HEK293 (cell line): ENCODE measurements at regions not wholly inside any gene's neighbourhood (a gene's known extent, or its start where the extent isn't known, plus 50 kb on each side); places are given as distances from the start of the nearest gene placed in this dataset.

Source experiments
- GLI2 ChIP-seq: fragments of 450-650 bp; formaldehyde crosslinking; IDR thresholded peaks from 2 replicates; pipeline ENCODE4; 2017; ENCODE audit warnings: missing biosample characterization, missing genetic modification characterization, low read depth, borderline replicate concordance
- KLF16 ChIP-seq: fragments of 450-650 bp; formaldehyde crosslinking; IDR thresholded peaks from 2 replicates; pipeline ENCODE4 v1.5.1; 2017; ENCODE audit warnings: missing biosample characterization, missing genetic modification characterization
- TSHZ1 ChIP-seq: fragments of 450-650 bp; formaldehyde crosslinking; IDR thresholded peaks from 2 replicates; pipeline ENCODE4 v1.5.1; 2016; ENCODE audit warnings: missing biosample characterization, missing genetic modification characterization, borderline replicate concordance
- ZBTB1 ChIP-seq: fragments of 450-650 bp; formaldehyde crosslinking; IDR thresholded peaks from 2 replicates; pipeline ENCODE4 v1.5.1; 2016; ENCODE audit warnings: missing biosample characterization, missing genetic modification characterization
- ZBTB48 ChIP-seq: fragments of 450-650 bp; formaldehyde crosslinking; IDR thresholded peaks from 2 replicates; pipeline ENCODE4 v1.5.1; 2016; ENCODE audit warnings: missing biosample characterization, missing genetic modification characterization
- ZBTB49 ChIP-seq: fragments of 450-650 bp; formaldehyde crosslinking; IDR thresholded peaks from 2 replicates; pipeline ENCODE4 v1.5.1; 2016; ENCODE audit warnings: missing biosample characterization, missing genetic modification characterization, low read depth
- ZFP69B ChIP-seq: fragments of 450-650 bp; formaldehyde crosslinking; IDR thresholded peaks from 2 replicates; pipeline ENCODE4 v1.5.1; 2016; ENCODE audit warnings: missing biosample characterization, missing genetic modification characterization
- ZNF114 ChIP-seq: fragments of 450-650 bp; formaldehyde crosslinking; IDR thresholded peaks from 2 replicates; pipeline ENCODE4 v1.5.0; 2017; ENCODE audit warnings: missing biosample characterization, missing genetic modification characterization
- ZNF133 ChIP-seq: fragments of 450-650 bp; formaldehyde crosslinking; IDR thresholded peaks from 2 replicates; pipeline ENCODE4 v1.5.1; 2016; ENCODE audit warnings: missing biosample characterization, missing genetic modification characterization
- ZNF146 ChIP-seq: fragments of 450-650 bp; formaldehyde crosslinking; IDR thresholded peaks from 2 replicates; pipeline ENCODE4 v1.5.1; 2016; ENCODE audit warnings: missing biosample characterization, missing genetic modification characterization
- ZNF169 ChIP-seq: fragments of 450-650 bp; formaldehyde crosslinking; IDR thresholded peaks from 2 replicates; pipeline ENCODE4 v1.5.1; 2016; ENCODE audit warnings: missing biosample characterization, missing genetic modification characterization
- ZNF175 ChIP-seq: fragments of 450-650 bp; formaldehyde crosslinking; IDR thresholded peaks from 2 replicates; pipeline ENCODE4 v1.5.1; 2016; ENCODE audit warnings: missing biosample characterization, missing genetic modification characterization
- ZNF2 ChIP-seq: fragments of 450-650 bp; formaldehyde crosslinking; IDR thresholded peaks from 2 replicates; pipeline ENCODE4 v1.5.1; 2016; ENCODE audit warnings: missing biosample characterization, missing genetic modification characterization
- ZNF223 ChIP-seq: fragments of 450-650 bp; formaldehyde crosslinking; IDR thresholded peaks from 2 replicates; pipeline ENCODE4 v1.5.1; 2016; ENCODE audit warnings: missing biosample characterization, missing genetic modification characterization
- ZNF248 ChIP-seq: fragments of 450-650 bp; formaldehyde crosslinking; IDR thresholded peaks from 2 replicates; pipeline ENCODE4 v1.5.1; 2017; ENCODE audit warnings: missing biosample characterization, missing genetic modification characterization
- ZNF280C ChIP-seq: fragments of 450-650 bp; formaldehyde crosslinking; IDR thresholded peaks from 2 replicates; pipeline ENCODE4 v1.5.1; 2016; ENCODE audit warnings: missing biosample characterization, missing genetic modification characterization
- ZNF350 ChIP-seq: fragments of 450-650 bp; formaldehyde crosslinking; IDR thresholded peaks from 2 replicates; pipeline ENCODE4 v1.5.0; 2017; ENCODE audit warnings: missing biosample characterization, mild to moderate bottlenecking, missing genetic modification characterization
- ZNF398 ChIP-seq: fragments of 450-650 bp; formaldehyde crosslinking; IDR thresholded peaks from 2 replicates; pipeline ENCODE4 v1.5.1; 2017; ENCODE audit warnings: missing biosample characterization, missing genetic modification characterization
- ZNF404 ChIP-seq: fragments of 450-650 bp; formaldehyde crosslinking; IDR thresholded peaks from 2 replicates; pipeline ENCODE4 v1.5.1; 2017; ENCODE audit warnings: missing biosample characterization, missing genetic modification characterization
- ZNF423 ChIP-seq: fragments of 450-650 bp; formaldehyde crosslinking; IDR thresholded peaks from 2 replicates; pipeline ENCODE4 v1.5.1; 2016; ENCODE audit warnings: missing biosample characterization, missing genetic modification characterization
- ZNF48 ChIP-seq: fragments of 450-650 bp; formaldehyde crosslinking; IDR thresholded peaks from 2 replicates; pipeline ENCODE4 v1.5.1; 2016; ENCODE audit warnings: missing biosample characterization, missing genetic modification characterization
- ZNF596 ChIP-seq: fragments of 450-650 bp; IDR thresholded peaks from 2 replicates; pipeline ENCODE4 v1.5.0; 2018; ENCODE audit warnings: missing biosample characterization, mild to moderate bottlenecking, missing genetic modification characterization, moderate library complexity
- ZNF610 ChIP-seq: fragments of 450-650 bp; formaldehyde crosslinking; IDR thresholded peaks from 2 replicates; pipeline ENCODE4 v1.5.1; 2016; ENCODE audit warnings: missing biosample characterization, missing genetic modification characterization, borderline replicate concordance
- ZNF658 ChIP-seq: fragments of 450-650 bp; formaldehyde crosslinking; IDR thresholded peaks from 2 replicates; pipeline ENCODE4; 2016; ENCODE audit warnings: missing biosample characterization, missing genetic modification characterization
- ZNF664 ChIP-seq: fragments of 450-650 bp; formaldehyde crosslinking; IDR thresholded peaks from 2 replicates; pipeline ENCODE4 v1.5.1; 2016; ENCODE audit warnings: missing biosample characterization, missing genetic modification characterization
- ZNF677 ChIP-seq: fragments of 450-650 bp; IDR thresholded peaks from 2 replicates; pipeline ENCODE4 v1.5.0; 2018; ENCODE audit warnings: missing biosample characterization, mild to moderate bottlenecking, missing genetic modification characterization, moderate library complexity
- TF ChIP-seq, protein P1 (sequence below): fragments of 450-650 bp; formaldehyde crosslinking; IDR thresholded peaks from 2 replicates; pipeline ENCODE4 v1.5.1; 2017; ENCODE audit warnings: missing biosample characterization, missing genetic modification characterization
- TF ChIP-seq, protein P2 (sequence below): fragments of 450-650 bp; formaldehyde crosslinking; IDR thresholded peaks from 2 replicates; pipeline ENCODE4 v1.5.1; 2016; ENCODE audit warnings: missing biosample characterization, missing genetic modification characterization

DNA sequence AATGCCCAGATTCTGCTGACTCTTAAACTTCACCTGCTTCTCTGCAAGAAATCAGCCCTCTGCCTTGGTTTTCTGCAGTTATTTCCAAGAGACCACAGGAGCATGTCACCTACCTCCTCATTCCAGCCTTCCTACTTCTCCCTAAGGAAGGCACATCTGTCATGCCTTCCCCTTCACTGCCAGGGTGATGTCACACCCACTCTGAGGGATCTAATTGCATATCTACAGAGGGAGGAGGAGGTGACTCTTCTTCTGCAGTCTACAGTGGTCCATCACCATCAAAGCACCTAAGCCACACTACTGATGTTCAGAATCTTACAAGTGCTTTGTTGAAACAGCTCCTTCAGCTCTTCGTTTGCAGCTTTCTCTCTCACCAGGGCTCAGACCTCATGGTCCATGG lies 275.5 kb downstream of the FGFR2 start (continued):
- TF ChIP-seq ZNF398 (tag by site-specific recombination) (no peak), ZNF223 (tag by site-specific recombination) (no peak), ZNF175 (tag by site-specific recombination) (no peak), ZNF169 (no peak), ZNF48 (tag by site-specific recombination) (no peak), ZNF658 (tag by site-specific recombination) (no peak), ZNF423 (tag by site-specific recombination) (no peak), ZNF114 (tag by site-specific recombination) (no peak), ZNF404 (tag by site-specific recombination) (no peak), ZNF2 (tag by site-specific recombination) (no peak), ZNF596 (tag by site-specific recombination) (no peak), TSHZ1 (0 out of 2 replicates have a peak, but pooled peaks have one; percentile 8), ZFP69B (tag by site-specific recombination) (no peak), GLI2 (no peak), ZBTB1 (tag by site-specific recombination) (no peak), ZNF248 (tag by site-specific recombination) (no peak), ZNF664 (tag by site-specific recombination) (no peak), ZNF280C (tag by site-specific recombination) (no peak), ZBTB49 (tag by site-specific recombination) (no peak), ZBTB48 (tag by site-specific recombination) (peak; percentile 53; the same call in 1 of the 2 replicates), ZNF146 (tag by site-specific recombination) (no peak), KLF16 (tag by site-specific recombination) (no peak), ZNF350 (tag by site-specific recombination) (no peak), ZNF610 (no peak), ZNF133 (no peak), ZNF677 (tag by site-specific recombination) (no peak)
- TF ChIP-seq, protein P1, sequence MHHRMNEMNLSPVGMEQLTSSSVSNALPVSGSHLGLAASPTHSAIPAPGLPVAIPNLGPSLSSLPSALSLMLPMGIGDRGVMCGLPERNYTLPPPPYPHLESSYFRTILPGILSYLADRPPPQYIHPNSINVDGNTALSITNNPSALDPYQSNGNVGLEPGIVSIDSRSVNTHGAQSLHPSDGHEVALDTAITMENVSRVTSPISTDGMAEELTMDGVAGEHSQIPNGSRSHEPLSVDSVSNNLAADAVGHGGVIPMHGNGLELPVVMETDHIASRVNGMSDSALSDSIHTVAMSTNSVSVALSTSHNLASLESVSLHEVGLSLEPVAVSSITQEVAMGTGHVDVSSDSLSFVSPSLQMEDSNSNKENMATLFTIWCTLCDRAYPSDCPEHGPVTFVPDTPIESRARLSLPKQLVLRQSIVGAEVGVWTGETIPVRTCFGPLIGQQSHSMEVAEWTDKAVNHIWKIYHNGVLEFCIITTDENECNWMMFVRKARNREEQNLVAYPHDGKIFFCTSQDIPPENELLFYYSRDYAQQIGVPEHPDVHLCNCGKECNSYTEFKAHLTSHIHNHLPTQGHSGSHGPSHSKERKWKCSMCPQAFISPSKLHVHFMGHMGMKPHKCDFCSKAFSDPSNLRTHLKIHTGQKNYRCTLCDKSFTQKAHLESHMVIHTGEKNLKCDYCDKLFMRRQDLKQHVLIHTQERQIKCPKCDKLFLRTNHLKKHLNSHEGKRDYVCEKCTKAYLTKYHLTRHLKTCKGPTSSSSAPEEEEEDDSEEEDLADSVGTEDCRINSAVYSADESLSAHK (tag by site-specific recombination): no peak
- TF ChIP-seq, protein P2, sequence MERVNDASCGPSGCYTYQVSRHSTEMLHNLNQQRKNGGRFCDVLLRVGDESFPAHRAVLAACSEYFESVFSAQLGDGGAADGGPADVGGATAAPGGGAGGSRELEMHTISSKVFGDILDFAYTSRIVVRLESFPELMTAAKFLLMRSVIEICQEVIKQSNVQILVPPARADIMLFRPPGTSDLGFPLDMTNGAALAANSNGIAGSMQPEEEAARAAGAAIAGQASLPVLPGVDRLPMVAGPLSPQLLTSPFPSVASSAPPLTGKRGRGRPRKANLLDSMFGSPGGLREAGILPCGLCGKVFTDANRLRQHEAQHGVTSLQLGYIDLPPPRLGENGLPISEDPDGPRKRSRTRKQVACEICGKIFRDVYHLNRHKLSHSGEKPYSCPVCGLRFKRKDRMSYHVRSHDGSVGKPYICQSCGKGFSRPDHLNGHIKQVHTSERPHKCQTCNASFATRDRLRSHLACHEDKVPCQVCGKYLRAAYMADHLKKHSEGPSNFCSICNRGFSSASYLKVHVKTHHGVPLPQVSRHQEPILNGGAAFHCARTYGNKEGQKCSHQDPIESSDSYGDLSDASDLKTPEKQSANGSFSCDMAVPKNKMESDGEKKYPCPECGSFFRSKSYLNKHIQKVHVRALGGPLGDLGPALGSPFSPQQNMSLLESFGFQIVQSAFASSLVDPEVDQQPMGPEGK: 0 out of 2 replicates have a peak, but pooled peaks have one; percentile 24
